ENCODE measurements at regions not wholly inside any gene's neighbourhood (a gene's known extent, or its start where the extent isn't known, plus 50 kb on each side); places are given as distances from the start of the nearest gene placed in this dataset.

GRCh38 chr12:63264629-63265028, 113.6 kb upstream of the AVPR1A start:
- TF ChIP-seq RFX5 (IDR thresholded peaks at IDR 0.05; ENCODE audit: low read depth, low read length) (no peak), CTCF (conservative IDR thresholded peaks at IDR 0.05; ENCODE audit: low read depth, low read length) (no peak), MAFK (IDR thresholded peaks at IDR 0.05; ENCODE audit: low read depth, low read length) (no peak), POLR2A (IDR thresholded peaks at IDR 0.05; ENCODE audit: low read depth, low read length) (no peak), ELK1 (IDR thresholded peaks at IDR 0.05; ENCODE audit: borderline replicate concordance, low read depth, low read length) (no peak), MAZ (IDR thresholded peaks at IDR 0.05; ENCODE audit: borderline replicate concordance, low read depth, low read length) (no peak), CEBPB (IDR thresholded peaks at IDR 0.05; ENCODE audit: low read depth, low read length) (no peak), RCOR1 (IDR thresholded peaks at IDR 0.05; ENCODE audit: insufficient replicate concordance, low read length) (no peak), SMC3 (IDR thresholded peaks at IDR 0.05; ENCODE audit: low read depth, low read length) (no peak), RAD21 (IDR thresholded peaks at IDR 0.05; ENCODE audit: low read length) (no peak), MXI1 (IDR thresholded peaks at IDR 0.05; ENCODE audit: borderline replicate concordance, low read depth, low read length) (no peak)
- TF ChIP-seq, protein P1, sequence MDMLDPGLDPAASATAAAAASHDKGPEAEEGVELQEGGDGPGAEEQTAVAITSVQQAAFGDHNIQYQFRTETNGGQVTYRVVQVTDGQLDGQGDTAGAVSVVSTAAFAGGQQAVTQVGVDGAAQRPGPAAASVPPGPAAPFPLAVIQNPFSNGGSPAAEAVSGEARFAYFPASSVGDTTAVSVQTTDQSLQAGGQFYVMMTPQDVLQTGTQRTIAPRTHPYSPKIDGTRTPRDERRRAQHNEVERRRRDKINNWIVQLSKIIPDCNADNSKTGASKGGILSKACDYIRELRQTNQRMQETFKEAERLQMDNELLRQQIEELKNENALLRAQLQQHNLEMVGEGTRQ (IDR thresholded peaks at IDR 0.05; ENCODE audit: low read depth, low read length), result no peak
